Kasumi-1 (cell line): ENCODE measurements at regions not wholly inside any gene's neighbourhood (a gene's known extent, or its start where the extent isn't known, plus 50 kb on each side); places are given as distances from the start of the nearest gene placed in this dataset.

ENCODE experiments used
- DNase-seq, 2 experiments: peaks; one replicate each; lab custom pipeline; 2025; lab: John Stamatoyannopoulos, UW

GRCh38 chr4:151606061-151606460 is 154.7 kb downstream of the GATB start:
- no peak for DNase-seq

- no peak for DNase-seq
These were observed 150.6 kb downstream of the GATB start for GRCh38 chr4:151610229-151610628.

GRCh38 chr4:151611960-151612359 is 148.8 kb downstream of the GATB start:
- DNase-seq, result no peak

DNA sequence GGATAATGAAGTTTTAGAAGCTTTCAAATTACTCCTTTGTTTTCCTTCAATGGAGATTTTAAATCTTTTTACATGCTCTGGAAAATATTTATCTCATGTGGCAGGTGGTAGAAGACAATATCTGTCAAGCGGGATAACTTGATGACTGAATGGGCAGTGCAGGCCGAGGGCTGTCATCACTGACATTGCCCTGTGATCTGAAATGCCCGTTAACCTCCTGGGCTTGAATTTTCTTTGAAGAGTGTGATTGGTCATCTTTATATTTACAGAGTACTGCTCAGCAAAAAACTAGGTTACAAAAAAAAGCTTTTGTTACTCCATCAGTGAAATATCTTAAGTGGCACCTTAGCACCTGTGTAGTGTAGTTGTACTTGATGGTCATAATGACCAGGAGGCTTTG is 147.5 kb downstream of the GATB start:
- DNase-seq, result no peak

DNA sequence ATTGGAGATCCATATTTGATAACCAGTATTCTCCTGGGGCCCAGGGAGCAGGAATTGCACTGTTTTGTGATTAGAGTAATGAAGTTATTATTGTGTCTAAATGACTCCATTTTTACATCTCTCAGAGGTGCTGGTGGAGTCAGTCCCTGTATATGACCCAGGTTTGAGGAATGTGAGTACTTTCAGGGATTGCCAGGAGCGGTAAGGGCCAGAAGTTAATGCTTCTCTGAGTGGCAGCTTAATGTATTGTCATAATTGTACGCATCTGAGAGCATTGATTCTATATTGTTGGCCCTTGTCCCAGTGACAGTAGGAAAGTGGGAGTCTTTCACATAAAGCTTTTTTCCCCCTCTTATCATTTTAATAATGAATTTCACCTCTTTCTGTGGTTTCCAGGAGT is 146.2 kb downstream of the GATB start:
- no peak for DNase-seq

DNA sequence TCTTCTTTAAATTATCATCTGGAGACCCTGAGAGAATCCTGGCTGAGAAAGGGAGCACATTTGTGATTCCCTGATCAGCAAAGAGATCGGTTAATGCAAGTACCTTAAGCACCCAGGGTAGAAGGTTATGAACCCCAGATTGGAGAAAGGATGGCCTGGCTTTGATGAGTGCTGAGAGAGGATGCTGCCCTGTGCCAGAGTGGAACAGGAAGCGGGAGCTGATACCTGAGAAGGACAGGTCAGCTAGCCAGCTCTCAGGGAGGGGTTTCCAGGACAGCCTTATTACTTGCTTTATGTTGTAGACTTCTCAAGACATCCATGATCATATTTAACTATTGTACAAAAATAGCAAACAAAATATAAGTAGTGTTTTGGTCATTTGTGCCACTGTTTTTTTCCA is 141.9 kb downstream of the GATB start:
- DNase-seq, result no peak

DNA sequence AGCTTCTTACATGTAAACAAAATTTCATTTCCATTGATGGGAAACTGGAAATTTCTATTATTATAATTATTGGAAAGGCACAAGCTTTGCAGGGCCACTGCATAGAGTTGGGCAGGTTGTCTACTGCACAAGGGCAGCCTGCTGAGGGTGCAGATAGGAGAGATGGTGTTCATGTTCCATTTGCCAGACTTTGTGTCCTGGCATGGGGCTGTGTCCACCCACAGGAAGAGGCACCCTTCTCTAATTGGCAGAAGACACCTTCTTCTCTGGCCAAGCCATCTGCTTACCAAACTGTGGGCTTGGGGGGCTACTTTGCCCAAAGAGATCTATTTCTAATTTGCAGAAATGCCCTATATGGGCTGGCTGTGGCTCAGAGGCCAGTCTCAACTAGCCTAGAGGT is 140.7 kb downstream of the GATB start:
- no peak for DNase-seq
